NCI-H1092 (cell line): ENCODE measurements at regions not wholly inside any gene's neighbourhood (a gene's known extent, or its start where the extent isn't known, plus 50 kb on each side); places are given as distances from the start of the nearest gene placed in this dataset.

Experiments
- DNase-seq: peaks from one replicate; lab custom pipeline; 2025; lab: John Stamatoyannopoulos, UW

DNA sequence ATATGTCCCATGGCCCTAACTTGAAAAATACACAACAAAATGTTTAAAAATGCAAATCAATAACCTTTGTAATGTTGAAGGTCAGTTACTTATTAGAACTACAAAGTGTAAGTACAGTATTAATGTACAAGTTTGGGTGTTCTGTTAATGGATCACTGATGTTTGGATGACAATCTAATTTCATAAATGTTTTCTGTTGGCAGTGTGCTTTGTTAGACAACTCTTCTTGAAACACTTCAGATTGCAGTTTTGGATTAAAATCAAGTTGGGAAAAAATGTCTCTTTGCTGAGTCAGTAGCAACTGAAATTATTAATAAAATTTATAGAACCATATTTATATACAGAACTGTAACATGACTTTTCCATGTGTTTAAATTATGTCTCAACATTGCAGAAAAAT is 1063.5 kb upstream of the PCDH9 start:
- no peak for DNase-seq

DNA sequence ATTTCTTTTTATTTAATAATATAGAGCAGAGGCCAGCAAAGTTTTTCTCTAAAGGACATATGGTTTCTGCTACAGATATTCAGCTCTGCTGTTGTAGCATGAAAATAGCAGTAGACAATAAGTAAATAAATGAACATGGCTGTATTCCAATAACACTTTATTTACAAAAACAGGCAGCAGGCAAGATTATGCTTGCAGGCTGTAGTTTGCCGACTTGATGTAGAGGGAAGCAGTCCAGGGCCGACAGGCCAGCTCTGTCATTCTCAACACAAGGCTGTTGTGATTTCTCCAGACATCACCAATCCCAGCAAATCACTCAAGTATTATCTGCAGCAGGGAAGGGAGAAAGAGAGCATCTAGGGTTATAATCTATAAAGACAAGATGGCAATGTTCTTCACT is 1062.5 kb upstream of the PCDH9 start:
- no peak for DNase-seq

DNA sequence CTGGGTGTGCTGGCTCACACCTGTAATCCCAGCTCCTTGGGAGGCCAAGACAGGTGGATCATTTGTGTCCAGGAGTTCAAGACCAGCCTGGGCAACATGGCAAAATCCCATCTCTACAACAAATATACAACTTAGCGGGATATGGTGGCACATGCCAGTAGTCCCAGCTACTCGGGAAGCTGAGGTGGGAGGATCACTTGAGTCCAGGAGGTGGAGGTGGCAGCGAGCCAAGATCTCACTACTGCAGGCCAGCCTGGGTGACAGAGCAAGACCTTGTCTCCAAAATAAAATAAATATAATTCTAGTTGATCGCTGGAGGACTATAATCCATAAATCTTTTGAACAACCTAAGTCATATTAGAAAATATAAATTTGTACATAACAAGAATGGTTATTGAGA is 1061.5 kb upstream of the PCDH9 start:
- DNase-seq, result no peak

DNA sequence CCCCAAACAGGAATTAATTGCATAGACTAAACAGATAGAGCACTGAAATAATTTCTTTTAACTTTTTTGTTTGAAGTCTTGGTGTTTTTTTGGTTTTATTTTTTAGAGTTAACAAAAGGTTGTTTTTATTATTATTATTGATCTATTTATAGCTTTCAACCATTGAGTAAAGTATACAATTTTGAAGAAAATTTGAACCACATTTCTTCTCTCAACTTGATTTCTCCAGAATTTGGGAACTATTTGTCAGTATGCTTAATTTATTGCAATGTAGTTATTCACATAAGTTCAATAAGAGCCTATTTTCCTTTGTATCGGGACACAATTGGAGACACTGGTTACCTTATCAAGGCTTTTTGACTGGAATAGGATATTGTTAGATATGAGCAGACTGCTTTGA is 1045.6 kb upstream of the PCDH9 start:
- DNase-seq, result no peak

DNA sequence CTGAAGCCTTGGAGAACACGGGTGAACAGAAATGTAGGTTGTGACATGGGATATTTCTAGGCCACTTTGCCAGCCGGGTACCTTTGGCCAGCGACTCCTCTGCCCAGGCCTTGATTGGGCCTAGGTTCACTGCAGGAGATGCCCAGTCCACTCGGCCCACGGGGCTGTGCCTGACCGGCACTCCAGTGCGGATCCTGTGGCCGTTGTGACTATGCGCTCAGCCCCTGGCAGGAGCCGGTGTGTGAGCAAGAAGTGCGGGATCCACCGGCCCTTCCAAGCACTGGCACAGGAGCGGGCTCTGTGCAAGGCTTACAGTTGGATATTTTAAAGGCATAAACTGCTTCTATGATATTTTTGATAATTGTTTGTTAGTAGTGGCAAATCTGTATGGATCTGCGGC is 1042.5 kb upstream of the PCDH9 start:
- no peak for DNase-seq

DNA sequence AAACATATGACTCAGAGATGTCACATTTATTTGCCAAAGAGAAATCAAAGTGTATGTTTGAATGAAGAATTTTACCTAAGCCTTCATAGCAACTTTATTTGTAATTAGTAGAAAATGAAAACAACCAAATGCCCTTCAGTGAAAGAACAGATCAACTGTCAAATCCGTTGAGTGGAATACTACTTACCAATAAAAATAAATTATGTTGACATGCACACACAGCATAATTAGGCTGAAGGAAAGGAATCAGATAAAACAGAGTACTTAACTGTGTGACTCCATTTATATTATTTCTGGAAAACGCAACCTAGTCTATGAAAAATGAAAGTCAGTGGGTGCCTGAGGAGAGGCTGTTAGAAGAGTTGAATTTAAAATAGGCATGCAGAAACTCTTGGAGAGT is 1034.6 kb upstream of the PCDH9 start:
- no peak for DNase-seq

DNA sequence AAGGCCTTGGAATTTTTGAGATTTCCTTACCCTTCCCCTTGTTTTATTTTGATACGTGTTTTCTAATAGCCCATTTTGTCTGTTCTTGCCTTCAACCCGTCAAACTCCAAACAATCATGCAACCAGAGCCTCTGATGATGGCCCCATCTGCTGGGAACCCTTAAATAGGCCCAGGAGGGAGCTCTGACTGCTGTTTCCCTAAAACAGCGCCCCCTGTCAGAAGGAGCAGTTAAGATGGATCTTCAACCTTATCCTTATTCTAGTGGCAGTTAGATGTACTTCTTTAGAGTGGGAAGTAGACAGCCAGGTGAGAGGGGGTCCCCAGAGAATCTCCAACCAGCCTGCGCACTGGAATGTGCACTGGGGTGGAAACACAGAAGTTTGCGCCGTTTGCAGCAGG is 1031.0 kb upstream of the PCDH9 start:
- no peak for DNase-seq

DNA sequence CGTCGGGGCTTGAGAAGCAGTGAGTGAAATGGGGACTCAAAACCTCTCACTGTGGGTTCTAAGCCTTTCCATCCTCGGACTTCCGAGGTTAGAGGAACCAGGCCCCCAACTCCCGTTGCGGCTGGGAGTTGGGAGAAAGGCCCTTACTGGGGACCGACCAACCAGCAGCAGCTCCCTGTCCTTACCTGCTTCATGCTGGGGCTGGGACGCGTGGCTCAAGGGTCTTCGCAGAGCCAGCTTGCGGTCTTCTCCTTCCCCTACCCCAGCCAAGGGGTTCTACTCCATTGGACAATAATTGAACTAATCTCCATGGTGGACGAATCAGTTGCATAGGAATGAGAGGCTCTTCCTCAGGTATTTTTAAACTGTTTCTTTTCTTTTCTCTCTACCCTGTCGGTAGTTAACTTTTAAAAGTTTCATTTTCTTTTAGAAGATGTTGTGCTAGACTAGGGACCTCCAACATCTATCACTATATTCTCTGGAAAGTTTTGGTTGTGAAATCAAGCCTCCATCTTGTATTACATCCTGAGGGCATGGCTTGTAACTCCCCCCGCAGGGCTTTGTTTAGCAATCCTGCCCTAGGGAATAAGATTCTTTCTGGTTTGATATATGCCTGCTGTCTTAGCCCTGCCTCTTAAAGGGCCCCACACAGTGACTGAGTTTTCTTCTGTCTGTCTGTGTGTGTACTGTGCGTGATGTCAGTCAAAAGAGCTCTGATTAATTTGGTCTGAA is 1027.1 kb upstream of the PCDH9 start:
- DNase-seq, result no peak

DNA sequence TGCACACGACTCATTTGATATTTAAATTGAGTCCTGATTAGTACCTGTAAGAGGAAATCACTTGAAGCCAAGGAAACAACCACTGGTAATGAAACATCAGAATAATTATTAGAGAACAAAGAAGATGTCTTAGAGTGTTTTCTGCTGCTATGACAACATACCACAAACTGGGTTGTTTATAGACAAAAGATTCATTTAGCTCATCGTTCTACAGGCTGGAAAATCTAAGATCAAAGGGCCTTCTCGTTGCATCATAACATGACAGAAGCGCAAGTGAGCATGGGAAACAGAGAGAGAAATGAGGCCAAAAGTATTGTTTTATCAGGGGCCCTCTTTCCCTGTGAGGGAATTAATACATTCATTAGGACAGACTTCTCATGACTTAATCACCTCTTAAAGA is 1024.0 kb upstream of the PCDH9 start:
- no peak for DNase-seq

DNA sequence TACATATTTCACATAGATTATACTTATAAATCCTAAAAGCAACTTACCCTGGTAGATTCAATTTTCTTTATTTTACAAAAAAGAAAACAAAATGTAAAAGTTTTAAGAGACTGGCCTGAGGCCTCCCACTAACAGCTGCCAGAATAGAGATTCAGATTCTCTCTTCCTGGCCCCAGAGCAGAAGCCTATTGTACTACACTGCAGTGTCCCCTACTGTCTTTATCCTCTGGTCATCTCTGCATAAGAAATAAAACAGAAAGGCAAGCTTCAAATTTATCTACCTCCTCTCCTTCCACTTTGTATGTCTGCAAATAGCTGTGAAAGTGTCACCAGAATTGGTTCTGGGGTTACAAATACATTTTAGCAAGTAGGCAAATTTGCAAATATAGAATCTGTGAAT is 1004.1 kb upstream of the PCDH9 start:
- no peak for DNase-seq

DNA sequence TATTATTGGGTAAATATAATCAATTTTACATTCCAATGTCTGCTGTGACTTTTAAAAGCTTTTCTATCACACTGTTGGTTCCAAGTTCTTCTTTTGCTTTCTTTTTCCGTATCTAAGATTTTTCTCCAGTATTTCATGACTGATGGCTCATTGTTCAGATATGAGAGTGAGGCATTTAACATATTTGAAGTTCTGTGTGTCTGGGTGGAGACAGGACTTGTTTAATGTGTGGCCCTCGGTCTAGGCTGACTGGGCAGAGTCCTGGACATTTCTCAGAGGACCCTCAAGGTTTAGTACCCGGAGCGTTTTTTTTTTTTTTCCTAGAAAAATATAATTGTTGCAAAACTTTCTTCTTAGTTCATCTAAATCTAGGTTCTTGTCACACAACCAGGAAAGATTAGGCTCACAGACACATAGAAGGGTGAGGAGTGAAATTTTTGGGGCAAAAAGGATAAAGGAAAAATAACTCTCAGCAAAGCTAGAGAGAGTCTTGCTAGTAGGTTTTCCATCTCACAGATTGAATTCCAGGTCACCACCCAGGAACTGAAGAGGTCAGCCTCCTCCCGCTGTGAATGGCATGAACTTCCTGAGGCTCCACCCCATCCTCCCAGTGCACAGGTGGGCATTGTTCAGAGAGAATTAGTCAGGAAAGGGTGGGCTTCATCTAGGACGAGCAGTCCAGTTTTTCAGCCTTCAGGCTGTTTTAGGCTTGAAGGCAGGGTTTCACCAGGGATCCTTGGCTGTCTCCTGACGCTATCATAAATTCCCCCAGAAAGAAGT is 1002.4 kb upstream of the PCDH9 start:
- no peak for DNase-seq

DNA sequence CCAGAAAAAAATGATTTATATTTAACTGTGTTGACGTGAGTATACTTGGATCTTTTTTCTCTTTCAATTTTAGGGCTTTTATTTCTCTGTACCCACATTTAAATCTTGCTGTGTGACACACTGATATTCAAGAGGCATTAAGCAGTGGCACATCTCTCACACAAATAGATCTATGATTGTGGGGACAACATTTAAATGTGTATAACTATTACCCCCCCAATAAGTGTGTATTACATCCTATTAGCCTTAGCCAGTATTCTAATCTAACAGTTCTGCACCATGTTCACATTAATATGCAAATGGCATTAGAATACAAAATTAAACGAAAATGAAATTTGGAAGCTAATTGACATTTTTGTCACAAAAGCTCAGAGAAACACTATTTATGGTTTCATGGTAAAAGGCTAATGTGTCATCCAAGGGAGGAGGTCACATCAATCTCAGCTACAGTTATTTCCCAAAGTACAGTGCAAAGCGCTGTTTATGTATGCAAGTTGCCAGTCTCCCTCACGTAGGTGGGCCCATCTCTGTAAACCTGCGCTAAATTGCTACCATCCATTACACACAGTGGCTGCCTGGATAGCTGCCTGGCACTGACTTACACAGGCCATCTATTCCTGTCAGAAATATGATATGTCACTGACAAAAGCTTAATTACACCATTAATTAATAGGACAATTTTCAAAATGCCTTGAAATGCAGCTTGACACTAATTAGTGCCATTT is 984.7 kb upstream of the PCDH9 start:
- DNase-seq, result no peak

DNA sequence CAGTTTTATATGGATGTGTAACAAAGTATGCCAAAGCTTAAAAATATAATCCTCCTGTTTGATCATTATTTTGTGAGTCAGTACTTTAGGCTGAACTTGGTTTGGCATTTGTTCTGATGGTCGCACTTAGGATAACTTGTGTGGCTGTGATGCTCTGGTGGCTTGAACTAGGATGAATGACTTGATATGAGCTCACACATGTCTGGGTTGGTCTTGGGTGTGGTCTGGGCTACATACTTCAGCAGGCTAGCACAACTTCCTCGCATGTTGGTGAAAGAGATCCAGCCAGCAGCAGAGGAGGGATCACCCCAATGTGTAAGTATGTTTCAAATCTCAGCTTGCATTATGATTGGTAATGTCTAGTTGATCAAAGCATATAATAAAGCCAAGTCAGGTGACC is 969.1 kb upstream of the PCDH9 start:
- DNase-seq, result no peak

DNA sequence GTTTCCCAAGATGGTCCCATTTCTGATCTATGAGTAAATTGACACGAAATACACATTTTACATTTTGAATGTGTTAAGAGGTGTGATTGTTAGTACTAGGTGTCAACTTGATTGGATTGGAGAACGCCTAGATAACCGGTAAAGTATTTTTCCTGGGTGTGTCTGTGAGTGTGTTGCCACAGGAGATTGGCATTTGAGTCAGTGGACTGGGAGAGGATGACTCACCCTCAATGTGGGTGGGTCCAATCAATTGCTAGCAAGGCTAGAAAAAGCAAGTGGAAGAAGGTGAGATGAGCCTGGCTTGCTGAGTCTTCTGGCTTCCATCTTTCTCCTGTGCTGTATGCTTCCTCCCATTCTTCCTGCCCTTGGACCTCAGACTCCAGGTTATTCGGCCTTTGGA is 960.7 kb upstream of the PCDH9 start:
- DNase-seq, result no peak

DNA sequence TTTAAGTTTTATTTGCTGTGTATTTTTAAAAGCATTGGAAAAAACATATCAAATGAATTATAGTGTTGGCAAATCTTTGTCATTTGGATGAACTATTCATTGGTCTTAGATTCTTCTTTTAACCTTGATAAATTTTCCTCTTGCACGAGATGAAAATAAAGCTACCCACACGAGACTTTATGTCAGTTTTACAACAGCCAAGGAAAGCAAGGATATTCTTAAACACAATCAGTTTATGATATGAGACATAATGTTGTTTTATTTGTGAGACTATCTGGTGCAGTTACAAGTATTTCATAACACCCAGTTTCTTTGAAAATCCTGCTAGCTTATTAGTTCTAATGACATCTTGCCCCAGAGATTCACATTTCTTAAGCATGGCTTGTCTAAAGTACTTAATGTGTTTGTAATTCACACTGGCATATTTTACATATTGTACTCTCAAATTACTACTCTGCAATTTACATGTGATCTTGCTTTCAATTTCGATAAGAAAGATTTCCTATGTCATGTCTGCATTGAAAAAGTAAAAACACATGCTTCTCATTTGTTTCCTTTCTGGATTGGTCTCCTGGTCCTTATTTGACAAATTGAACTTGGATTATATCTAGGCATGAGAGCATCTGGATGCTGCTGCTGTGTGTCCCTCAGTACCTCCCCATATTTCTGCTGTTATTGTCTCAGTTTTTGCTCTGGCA is 955.5 kb upstream of the PCDH9 start:
- no peak for DNase-seq

DNA sequence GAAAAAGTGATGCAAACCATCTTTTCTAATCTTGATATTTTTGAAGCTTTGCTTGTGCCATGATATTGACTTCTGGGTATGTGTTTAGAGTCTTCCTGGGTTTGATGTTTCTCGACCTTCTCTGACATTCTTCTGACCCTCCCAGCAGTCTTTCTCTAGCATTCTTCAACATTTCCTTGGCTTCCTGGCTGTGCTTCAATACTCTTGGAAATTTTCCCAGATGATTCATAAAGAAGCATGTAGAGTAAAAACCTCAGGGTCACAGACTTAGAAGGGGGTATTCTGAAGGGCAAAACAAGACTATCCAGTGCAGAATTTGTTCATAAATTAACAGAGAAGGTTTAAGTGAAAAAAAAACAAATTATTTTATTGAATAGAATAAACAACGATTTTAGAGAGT is 946.3 kb upstream of the PCDH9 start:
- DNase-seq, result no peak

DNA sequence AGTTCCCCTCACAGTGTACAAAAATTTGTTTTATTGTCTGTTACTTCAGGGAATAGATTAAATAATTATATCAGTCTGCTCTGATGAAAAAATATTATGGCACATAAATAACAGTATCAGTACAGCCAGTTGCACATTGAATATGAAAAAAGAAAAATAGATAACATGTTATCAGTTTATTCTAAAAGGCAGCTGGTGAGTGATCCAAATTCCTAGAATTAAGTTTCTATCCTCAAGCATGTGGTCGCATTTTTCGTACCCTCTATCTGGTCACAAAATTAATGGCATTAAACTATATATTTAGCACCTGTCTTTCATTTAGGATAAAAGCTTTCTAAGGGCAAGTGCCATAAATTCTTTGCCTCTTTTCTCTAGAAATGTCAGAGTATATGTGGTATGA is 944.8 kb upstream of the PCDH9 start:
- no peak for DNase-seq

DNA sequence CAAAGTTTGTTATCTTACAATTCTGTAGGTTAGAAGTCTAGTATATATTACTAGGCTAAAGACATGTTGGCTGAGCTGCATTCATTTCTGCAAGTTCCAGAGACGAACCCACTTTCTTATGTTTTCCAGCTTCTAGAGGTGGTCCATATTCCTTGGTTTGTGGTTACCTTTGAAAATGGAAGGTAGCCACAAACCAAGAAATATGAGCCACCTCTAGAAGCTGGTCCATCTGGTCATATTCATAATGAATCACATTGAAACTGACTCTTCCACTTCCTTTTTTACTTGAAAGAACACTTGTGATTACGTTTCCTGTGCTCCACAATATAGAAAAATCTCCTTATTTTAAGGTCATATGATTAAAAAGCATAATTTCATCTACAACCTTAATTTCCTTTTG is 943.0 kb upstream of the PCDH9 start:
- DNase-seq, result no peak

DNA sequence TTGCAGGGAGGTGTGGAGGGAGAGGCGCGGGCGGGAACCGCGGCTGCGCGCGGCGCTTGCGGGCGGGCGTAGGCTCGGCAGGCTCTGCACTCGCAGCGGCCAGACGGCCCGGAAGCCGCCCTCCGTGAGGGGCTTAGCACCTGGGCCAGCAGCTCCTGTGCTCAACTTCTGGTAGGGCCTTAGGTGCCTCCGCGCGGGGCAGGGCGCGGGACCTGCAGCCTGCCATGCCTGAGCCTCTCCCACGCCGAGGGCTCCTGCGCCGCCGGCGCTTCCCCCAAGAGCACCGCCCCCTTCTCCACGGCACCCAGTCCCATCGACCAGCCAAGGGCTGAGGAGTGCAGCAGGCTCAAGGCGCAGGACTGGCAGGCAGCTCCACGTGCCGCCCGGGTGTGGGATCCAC is 940.8 kb upstream of the PCDH9 start:
- DNase-seq, result no peak

DNA sequence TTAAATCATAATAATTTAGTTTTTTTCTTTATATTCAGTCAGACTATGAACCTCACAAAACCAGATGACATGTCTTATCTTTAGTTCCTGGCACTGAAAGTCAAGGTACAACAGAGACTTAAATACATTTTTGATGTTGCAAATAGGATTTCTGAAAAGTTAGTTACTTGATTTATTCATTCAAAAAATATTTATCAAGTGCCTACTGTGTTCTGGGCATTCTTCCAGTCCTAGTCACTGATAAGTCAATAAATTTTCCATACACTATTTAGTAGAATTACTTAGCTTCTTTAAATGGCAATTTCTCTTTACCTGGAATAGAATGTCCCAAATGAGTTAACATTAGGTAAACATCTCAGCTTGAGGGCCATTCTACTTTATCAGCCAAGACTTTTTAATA is 938.3 kb upstream of the PCDH9 start:
- DNase-seq, result no peak

DNA sequence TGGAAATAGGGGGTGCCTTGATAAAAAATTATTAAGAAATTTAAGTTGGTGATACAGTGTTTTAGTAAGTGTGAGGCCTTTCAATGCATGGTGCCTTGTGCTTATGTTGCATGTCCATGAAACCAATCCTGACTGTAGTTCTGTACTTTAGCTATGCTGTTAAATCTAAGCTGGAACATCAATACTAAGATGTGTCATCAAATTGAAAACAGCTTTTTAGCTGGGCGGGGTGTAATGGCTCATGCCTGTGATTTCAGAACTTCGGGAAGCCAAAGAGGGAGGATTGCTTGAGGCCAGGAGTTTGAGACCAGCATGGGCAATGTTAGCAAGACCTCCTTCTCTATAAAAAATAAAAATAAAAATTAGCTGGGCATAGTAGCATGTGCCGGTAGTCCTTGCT is 930.3 kb upstream of the PCDH9 start:
- DNase-seq, result no peak

DNA sequence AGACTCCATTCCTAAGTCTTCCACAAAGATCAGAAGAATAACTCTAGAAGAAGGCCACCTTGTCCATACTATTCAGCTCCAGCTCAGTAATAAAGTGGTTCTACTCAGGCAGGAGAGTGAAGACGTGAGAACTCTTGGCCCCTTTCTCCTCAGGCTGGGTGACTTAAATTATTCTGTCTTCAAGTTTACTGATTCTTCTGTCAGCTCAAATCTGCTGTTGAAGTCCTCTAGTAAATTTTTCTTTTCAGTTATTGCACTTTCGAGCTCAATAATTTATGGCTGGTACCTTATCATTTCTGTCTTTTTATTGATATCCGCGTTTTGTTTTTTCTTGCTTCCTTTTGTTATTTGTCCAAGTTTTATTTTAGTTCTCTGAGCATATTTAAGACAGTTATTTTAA is 922.3 kb upstream of the PCDH9 start:
- no peak for DNase-seq

DNA sequence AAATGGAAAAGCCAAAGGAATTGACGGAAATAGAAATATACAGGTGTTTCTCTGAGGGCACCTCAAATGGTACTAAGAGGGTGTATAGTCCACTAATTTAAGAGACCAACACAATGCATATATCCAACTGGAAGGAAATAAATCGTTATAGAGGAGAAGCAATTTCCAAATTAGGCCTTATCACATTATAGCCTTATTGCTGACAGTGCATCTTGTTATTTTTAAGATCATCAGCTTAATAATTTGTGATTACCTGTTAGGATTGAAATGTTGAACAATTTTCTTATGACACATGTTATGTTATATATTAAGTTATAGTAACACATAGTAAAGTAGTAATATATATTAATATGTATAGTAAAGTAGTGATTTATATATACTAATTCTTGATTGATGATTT is 915.7 kb upstream of the PCDH9 start:
- DNase-seq, result no peak
